ENCODE measurements at regions not wholly inside any gene's neighbourhood (a gene's known extent, or its start where the extent isn't known, plus 50 kb on each side); places are given as distances from the start of the nearest gene placed in this dataset.

DNA sequence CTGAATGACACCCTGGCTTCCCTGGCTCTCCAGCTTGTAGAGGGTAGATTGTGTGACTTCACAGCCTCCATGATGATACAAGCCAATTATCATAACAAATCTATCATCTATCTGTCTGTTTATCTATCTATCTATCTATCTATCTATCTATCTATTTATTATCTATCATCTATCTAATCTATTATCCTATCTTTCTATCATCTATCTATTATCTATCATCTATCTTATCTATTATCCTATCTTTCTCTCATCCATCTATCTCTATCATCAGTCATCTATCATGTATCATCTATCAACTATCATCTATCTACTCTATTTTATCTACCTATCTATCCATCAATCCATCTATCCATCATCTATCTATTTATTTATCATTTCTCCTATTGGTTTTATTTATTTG is 361.8 kb downstream of the RNF144A start:
- H3K4me3 ChIP-seq = no peak overlapping the region
- no peak for DNase-seq
- TF ChIP-seq POLR2A (IDR thresholded peaks at IDR 0.05) (no peak), CTCF (IDR thresholded peaks at IDR 0.05) (no peak)
- intact Hi-C loops (cut with DNase I; ENCODE audit: low total_unique reads) = no loop called here
- no peaks in the 10 kb centered on the region for H3K36me3 ChIP-seq
- no peaks in the 10 kb centered on the region for H3K27me3 ChIP-seq
- H3K9me3 ChIP-seq = no peaks in the 10 kb centered on the region
- no peaks in the 10 kb centered on the region for H3K4me1 ChIP-seq
- no peak overlapping the region for H3K27ac ChIP-seq

DNA sequence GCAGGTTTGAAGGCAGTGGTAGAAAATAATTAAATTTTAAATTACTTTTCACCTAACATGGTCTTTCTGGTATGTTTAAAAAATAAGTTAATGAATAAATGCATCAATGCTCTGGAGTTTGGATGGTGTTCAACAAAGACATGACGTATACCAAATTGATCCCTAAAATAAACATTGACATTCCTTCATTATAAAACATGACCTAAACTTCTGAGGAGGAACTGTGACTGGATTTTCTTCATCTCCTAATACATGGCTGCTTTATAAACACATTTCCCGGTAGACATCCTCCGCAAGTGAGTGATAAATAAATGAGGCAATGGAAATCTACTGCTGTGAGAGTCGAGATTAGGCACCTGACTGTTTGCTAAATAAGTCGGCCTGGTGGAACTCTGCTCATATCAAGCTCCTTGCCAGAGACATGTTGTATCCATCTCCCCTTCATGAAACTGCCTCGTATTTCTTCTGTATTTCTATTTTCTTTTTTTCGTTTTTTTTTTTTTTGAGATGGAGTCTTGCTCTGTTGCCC is 362.3 kb downstream of the RNF144A start:
- no peaks in the 10 kb centered on the region for H3K4me1 ChIP-seq
- H3K36me3 ChIP-seq = no peaks in the 10 kb centered on the region
- no peak for TF ChIP-seq POLR2A (IDR thresholded peaks at IDR 0.05)
- no peak for TF ChIP-seq CTCF (IDR thresholded peaks at IDR 0.05)
- H3K4me3 ChIP-seq = no peak overlapping the region
- intact Hi-C loops (cut with DNase I; ENCODE audit: low total_unique reads) = no loop called here
- no peak overlapping the region for H3K27ac ChIP-seq
- H3K27me3 ChIP-seq = no peaks in the 10 kb centered on the region
- no peaks in the 10 kb centered on the region for H3K9me3 ChIP-seq
- no peak for DNase-seq

GRCh38 chr2:7280790-7281189 is 363.6 kb downstream of the RNF144A start:
- DNase-seq = no peak
- no peaks in the 10 kb centered on the region for H3K9me3 ChIP-seq
- no peaks in the 10 kb centered on the region for H3K4me1 ChIP-seq
- TF ChIP-seq POLR2A (IDR thresholded peaks at IDR 0.05) = no peak
- no peaks in the 10 kb centered on the region for H3K27me3 ChIP-seq
- intact Hi-C loops (cut with DNase I; ENCODE audit: low total_unique reads) = no loop called here
- H3K4me3 ChIP-seq = no peak overlapping the region
- H3K27ac ChIP-seq = no peak overlapping the region
- H3K36me3 ChIP-seq = no peaks in the 10 kb centered on the region

GRCh38 chr2:7281231-7282201 is 364.3 kb downstream of the RNF144A start:
- no peaks in the 10 kb centered on the region for H3K27me3 ChIP-seq
- TF ChIP-seq CTCF (IDR thresholded peaks at IDR 0.05) (no peak), POLR2A (IDR thresholded peaks at IDR 0.05) (no peak)
- intact Hi-C loops (cut with DNase I; ENCODE audit: low total_unique reads) = no loop called here
- H3K4me3 ChIP-seq = no peak overlapping the region
- H3K9me3 ChIP-seq = no peaks in the 10 kb centered on the region
- no peaks in the 10 kb centered on the region for H3K4me1 ChIP-seq
- no peak overlapping the region for H3K27ac ChIP-seq
- no peak for DNase-seq
- no peaks in the 10 kb centered on the region for H3K36me3 ChIP-seq

GRCh38 chr2:7286120-7286519 is 368.9 kb downstream of the RNF144A start:
- Histone ChIP-seq H3K36me3 (no peaks in the 10 kb centered on the region), H3K27ac (no peak overlapping the region), H3K4me1 (no peaks in the 10 kb centered on the region), H3K9me3 (no peaks in the 10 kb centered on the region), H3K4me3 (no peak overlapping the region), H3K27me3 (no peaks in the 10 kb centered on the region)
- TF ChIP-seq CTCF (IDR thresholded peaks at IDR 0.05) (no peak), POLR2A (IDR thresholded peaks at IDR 0.05) (no peak)
- intact Hi-C loops (cut with DNase I; ENCODE audit: low total_unique reads) = no loop called here
- DNase-seq = no peak
